Activated CD4-positive, alpha-beta memory T cell treated with anti-CD3 and anti-CD28 coated beads, Interleukin-2, amount 10 ng/mL, durations not matched to agents 7 days and 5 days (primary cell): ENCODE measurements at regions not wholly inside any gene's neighbourhood (a gene's known extent, or its start where the extent isn't known, plus 50 kb on each side); places are given as distances from the start of the nearest gene placed in this dataset.

Experiments
- CTCF ChIA-PET: fragments of 350-600 bp; sonication (Branson Sonifier 250); formaldehyde crosslinking; loops from one replicate; lab custom pipeline; 2021; ENCODE audit warnings: antibody characterized with exemption, inconsistent platforms; lab: Charles Lee
- POLR2A ChIA-PET: fragments of 350-600 bp; sonication (Branson Sonifier 250); formaldehyde crosslinking; loops from one replicate; lab custom pipeline; 2021; ENCODE audit warnings: antibody characterized with exemption; lab: Charles Lee
- DNase-seq: peaks from one replicate; pipeline ENCODE4 v3.0.0-alpha.2; 2020
- H3K27ac Mint-ChIP-seq: one replicate; pipeline ENCODE4 v1.8.0; 2021; ENCODE audit warnings: mild to moderate bottlenecking, mixed read lengths
- H3K27me3 Mint-ChIP-seq: one replicate; pipeline ENCODE4 v1.8.0; 2021; ENCODE audit warnings: mixed read lengths
- H3K36me3 Mint-ChIP-seq: one replicate; pipeline ENCODE4 v1.8.0; 2021; ENCODE audit warnings: low read depth, mixed read lengths
- H3K4me1 Mint-ChIP-seq: one replicate; pipeline ENCODE4 v1.8.0; 2021; ENCODE audit warnings: mixed read lengths
- H3K4me3 Mint-ChIP-seq: one replicate; pipeline ENCODE4 v1.8.0; 2021; ENCODE audit warnings: mild to moderate bottlenecking, mixed read lengths
- H3K9me3 Mint-ChIP-seq: one replicate; pipeline ENCODE4 v1.8.0; 2021; ENCODE audit warnings: mixed read lengths

DNA sequence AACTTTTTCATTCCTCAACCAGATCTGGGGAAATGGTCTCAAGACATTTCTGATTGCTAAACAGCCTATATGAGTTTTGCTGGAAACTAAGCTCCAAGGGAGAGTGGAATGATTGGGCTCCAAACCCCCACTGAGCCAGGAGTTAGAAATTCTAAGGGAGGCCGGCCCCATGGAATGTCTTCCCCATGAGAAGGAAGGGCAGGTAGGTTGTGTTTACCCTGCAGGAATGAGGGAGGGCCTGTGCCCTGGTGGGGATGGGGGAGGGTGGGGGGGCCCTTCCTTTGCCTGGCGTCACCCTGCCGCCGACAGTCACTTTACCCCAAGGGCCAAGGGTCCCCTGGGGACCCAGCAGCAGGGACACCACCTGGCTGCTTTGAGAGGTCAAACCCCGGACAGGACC is 298.9 kb downstream of the TFAP2C start:
- no peak for DNase-seq
- Mint-ChIP-seq H3K4me3 (no peak overlapping the region), H3K9me3 (no peaks in the 10 kb centered on the region), H3K4me1 (no peaks in the 10 kb centered on the region), H3K36me3 (peaks cover 3% of the 10 kb centered on the region), H3K27me3 (peaks cover 62% of the 10 kb centered on the region), H3K27ac (no peak overlapping the region)
- CTCF ChIA-PET, result no interaction called here
- POLR2A ChIA-PET, result no interaction called here

DNA sequence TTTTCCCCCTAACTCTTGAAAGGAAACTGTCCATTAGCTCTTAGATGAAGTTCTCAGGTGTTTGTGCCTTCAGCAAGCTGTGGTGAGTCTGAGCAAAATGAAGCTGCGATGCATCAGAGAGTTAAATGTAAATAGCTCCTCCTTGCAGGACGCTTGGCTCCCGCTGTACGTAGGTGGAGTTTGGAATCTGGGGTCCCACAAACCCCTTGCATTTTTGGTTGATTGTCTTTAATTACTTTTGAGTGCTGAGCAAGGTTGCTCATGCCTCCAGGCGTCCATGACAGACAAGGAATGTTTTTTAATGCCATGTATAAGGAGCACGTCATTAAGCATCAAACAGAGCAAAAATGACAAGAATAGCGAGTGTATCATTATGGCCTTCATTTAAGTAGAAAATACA is 300.5 kb downstream of the TFAP2C start:
- Mint-ChIP-seq H3K4me3 (no peak overlapping the region), H3K27ac (no peak overlapping the region), H3K36me3 (peaks cover 3% of the 10 kb centered on the region), H3K9me3 (no peaks in the 10 kb centered on the region), H3K4me1 (no peaks in the 10 kb centered on the region), H3K27me3 (peaks cover 50% of the 10 kb centered on the region)
- ChIA-PET CTCF (no interaction called here), POLR2A (no interaction called here)
- no peak for DNase-seq

DNA sequence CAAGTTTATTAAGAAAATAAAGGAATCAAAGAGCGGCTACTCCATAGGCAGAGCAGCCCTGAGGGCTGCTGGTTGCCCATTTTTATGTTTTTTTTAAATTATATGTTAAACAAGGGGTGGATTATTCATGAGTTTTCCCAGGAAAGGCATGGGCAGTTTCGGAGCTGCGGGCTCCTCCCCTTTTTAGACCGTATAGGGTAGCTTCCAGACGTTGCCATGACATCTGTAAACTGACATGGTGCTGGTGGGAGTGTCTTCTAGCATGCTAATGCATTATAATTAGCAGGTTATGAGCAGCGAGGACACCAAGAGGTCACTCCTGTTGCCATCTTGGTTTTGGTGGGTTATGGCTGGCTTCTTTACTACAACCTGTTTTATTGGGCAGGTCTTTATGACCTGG is 301.8 kb downstream of the TFAP2C start:
- no peak for DNase-seq
- peaks cover 39% of the 10 kb centered on the region for H3K27me3 Mint-ChIP-seq
- no peaks in the 10 kb centered on the region for H3K4me1 Mint-ChIP-seq
- H3K9me3 Mint-ChIP-seq, result no peaks in the 10 kb centered on the region
- ChIA-PET CTCF (no interaction called here), POLR2A (no interaction called here)
- H3K36me3 Mint-ChIP-seq, result peaks cover 3% of the 10 kb centered on the region
- H3K27ac Mint-ChIP-seq, result no peak overlapping the region
- no peak overlapping the region for H3K4me3 Mint-ChIP-seq

DNA sequence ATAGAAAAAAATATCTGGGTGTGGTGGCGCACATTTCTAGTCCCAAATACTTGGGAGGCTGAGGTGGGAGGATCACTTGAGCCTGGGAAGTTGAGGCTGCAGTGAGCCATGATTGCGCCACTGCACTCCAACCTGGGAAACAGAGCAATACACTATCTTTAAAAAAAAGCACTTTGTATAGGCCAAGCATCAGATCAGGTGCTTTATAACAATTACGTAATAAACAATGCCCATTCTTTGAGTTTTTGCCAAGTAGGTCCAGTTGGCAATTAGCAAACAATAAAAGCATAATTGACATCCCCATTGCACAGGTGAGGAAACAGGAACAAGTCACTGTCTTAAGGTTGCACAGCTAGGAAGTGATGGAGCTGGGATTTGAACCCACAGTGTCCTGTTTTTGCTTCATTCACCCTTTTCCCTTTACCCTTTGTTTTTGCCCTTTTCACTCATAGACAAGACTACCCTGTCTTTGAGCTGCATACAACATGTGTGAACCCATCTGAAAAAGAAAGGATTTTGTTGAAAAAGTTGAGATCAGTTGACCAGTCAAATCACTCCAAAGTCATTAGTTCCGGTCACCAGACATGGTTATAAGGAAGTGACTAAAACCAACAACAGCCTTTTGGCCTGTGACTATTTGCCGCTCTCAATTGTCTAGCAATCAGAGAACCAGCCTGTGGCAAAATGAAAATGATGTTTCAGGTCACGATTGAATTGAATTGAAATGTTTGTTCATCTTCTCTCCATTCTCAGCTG is 303.6 kb downstream of the TFAP2C start:
- CTCF ChIA-PET, result no interaction called here
- peaks cover 21% of the 10 kb centered on the region for H3K27me3 Mint-ChIP-seq
- H3K4me1 Mint-ChIP-seq, result no peaks in the 10 kb centered on the region
- DNase-seq, result no peak
- no peak overlapping the region for H3K4me3 Mint-ChIP-seq
- no peak overlapping the region for H3K27ac Mint-ChIP-seq
- no peaks in the 10 kb centered on the region for H3K9me3 Mint-ChIP-seq
- POLR2A ChIA-PET, result no interaction called here
- no peaks in the 10 kb centered on the region for H3K36me3 Mint-ChIP-seq

DNA sequence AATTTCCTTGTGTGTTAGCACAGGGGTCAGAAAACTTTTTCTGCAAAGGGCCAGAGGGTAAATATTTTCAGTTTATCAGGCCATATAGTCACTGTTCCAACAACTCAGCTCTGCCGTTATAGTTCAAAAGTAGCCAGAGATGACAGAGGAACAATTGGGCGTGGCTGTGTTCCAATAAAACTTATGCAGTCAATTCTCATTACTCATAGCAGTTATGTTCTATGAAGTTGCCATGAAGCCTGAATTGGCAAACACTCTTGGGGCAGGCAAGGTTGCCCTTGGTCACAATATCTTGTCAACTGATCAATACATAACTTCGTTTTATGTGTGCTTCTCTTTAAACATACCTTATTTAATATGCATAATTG is 304.2 kb downstream of the TFAP2C start:
- H3K4me3 Mint-ChIP-seq, result no peak overlapping the region
- ChIA-PET POLR2A (no interaction called here), CTCF (no interaction called here)

DNA sequence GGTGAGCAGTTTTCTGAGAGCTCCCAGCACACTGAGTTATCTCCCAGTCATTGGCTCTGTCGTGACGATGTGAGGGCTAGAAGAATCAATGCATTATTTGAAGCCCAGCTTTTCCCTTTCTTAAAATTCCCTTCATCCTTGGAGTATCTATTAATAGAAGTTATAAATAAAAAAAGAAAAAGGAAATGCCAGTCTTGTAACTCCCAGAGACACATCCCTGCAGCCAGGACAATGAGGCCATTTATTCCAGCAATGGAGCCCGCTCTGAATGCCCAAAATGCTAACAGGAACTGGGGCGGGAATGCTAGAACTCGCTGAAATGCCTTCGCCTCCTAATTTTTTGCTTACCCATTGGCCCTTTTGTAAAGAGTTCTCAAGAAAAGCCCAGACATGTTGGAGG is 305.8 kb downstream of the TFAP2C start:
- no peaks in the 10 kb centered on the region for H3K9me3 Mint-ChIP-seq
- ChIA-PET POLR2A (no interaction called here), CTCF (interaction anchor here (0.6 kb wide), 1 partner anchor 114 kb away, joined by 5 read pairs; no protein-coding TSS in a partner anchor)
- no peak overlapping the region for H3K4me3 Mint-ChIP-seq
- no peak overlapping the region for H3K27ac Mint-ChIP-seq
- H3K4me1 Mint-ChIP-seq, result no peaks in the 10 kb centered on the region
- H3K36me3 Mint-ChIP-seq, result no peaks in the 10 kb centered on the region
- H3K27me3 Mint-ChIP-seq, result peaks cover 2% of the 10 kb centered on the region
- DNase-seq, result no peak

More for the DNA sequence above, 304.2 kb downstream of the TFAP2C start:
- Mint-ChIP-seq H3K36me3 (no peaks in the 10 kb centered on the region), H3K9me3 (no peaks in the 10 kb centered on the region), H3K27ac (no peak overlapping the region), H3K4me1 (no peaks in the 10 kb centered on the region), H3K27me3 (peaks cover 16% of the 10 kb centered on the region)
- no peak for DNase-seq

DNA sequence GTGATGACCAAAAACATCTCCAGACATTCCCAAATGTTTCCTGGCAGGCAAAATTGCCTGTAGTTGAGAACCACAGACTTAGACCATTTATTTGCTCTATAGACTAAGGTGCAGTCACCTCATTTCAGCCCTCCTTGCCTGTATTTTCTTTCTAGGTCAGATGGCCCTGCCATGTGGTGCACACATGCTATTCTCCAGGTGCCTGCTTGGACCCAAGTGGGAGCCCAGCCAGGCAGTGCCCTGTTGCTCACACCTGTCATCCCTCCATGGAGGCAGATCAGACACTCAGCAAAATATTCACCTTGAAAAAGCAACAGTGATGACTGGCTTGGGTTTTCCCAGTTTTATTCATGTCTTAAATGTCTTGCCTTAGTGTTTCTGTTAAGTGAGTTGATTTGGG is 311.4 kb downstream of the TFAP2C start:
- DNase-seq, result no peak
- no peaks in the 10 kb centered on the region for H3K4me1 Mint-ChIP-seq
- no peak overlapping the region for H3K27ac Mint-ChIP-seq
- H3K27me3 Mint-ChIP-seq, result no peaks in the 10 kb centered on the region
- no peak overlapping the region for H3K4me3 Mint-ChIP-seq
- H3K36me3 Mint-ChIP-seq, result no peaks in the 10 kb centered on the region
- ChIA-PET POLR2A (no interaction called here), CTCF (no interaction called here)
- H3K9me3 Mint-ChIP-seq, result no peaks in the 10 kb centered on the region

DNA sequence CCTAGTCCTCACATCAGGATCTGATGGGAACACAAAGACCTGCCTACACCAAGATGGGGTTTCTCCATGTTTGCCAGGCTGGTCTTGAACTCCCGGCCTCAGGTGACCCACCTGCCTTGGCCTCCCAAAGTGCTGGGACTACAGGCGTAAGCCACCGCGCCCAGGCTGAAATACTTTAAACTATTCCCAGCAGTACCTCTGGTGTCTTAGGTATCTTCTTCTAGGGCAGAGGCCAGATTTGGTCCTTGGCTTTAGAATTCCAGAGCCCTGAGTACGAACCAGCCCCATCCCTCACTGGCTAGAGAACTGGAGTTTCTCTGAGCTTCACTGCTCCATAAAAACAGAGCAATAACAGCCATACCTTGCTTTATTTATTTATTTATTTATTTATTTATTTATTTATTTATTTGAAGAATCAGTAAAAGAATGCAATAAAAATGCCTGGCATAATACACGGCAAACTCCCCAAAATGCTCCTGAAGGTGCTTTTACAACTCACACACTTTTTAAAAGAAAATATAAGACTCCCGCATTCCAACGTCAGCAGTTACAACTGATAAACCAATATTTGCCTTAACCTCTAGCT is 312.1 kb downstream of the TFAP2C start:
- Mint-ChIP-seq H3K9me3 (no peaks in the 10 kb centered on the region), H3K27me3 (no peaks in the 10 kb centered on the region), H3K4me1 (no peaks in the 10 kb centered on the region), H3K36me3 (no peaks in the 10 kb centered on the region), H3K4me3 (no peak overlapping the region), H3K27ac (no peak overlapping the region)
- CTCF ChIA-PET, result no interaction called here
- no peak for DNase-seq
- POLR2A ChIA-PET, result no interaction called here

DNA sequence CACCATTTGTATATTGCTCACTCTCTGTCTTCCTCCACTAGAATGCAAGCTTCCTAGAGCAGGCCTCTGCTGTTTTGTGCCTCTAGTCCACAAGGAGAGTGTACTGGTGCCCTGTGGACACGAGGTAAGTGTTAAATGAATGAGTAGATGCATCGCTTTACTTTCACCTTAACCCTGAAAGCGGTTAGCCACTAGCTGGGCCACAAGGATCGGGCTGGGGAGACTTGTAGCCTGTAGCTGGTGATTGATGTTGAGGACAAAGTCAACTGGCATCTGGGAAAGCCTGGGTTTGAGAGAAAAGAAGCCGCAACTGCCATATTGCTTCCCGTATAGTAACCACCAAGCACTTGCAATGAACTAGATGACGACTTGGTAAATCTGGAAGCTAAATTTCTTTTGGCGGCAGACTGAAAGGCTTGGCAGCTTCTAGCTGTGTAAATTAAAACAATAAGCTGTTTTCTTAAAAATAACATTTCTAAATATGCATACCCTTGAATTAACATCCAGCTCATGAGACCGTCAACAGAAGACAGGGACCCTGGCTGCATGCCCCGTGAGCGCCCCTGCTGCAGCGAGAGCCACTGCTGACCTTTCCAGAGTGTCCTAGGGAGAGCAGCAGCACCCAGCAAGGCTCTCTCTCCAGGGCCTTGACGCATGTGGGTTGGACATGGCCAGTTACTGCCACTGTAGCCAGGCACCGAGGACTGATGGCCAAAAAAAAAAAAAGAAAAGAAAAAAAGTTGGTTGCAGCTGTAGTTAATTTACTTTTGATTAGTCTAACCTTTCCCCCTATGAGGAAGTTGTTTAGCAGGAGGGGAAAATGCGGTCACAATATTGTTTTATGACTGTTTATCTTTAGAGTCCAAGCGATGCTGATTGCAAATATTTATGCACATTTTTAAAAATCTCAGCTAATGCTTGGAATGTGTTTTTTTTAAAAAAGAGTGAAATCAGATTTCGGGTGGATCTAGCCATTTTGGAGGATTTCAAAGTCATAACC is 315.1 kb downstream of the TFAP2C start:
- Mint-ChIP-seq H3K4me3 (no peak overlapping the region), H3K27ac (no peak overlapping the region), H3K27me3 (no peaks in the 10 kb centered on the region), H3K36me3 (no peaks in the 10 kb centered on the region), H3K4me1 (no peaks in the 10 kb centered on the region), H3K9me3 (no peaks in the 10 kb centered on the region)
- DNase-seq, result no peak
- CTCF ChIA-PET, result interaction anchor here (0.7 kb wide), 1 partner anchor 85 kb away, joined by 3 read pairs; no protein-coding TSS in a partner anchor
- POLR2A ChIA-PET, result no interaction called here

DNA sequence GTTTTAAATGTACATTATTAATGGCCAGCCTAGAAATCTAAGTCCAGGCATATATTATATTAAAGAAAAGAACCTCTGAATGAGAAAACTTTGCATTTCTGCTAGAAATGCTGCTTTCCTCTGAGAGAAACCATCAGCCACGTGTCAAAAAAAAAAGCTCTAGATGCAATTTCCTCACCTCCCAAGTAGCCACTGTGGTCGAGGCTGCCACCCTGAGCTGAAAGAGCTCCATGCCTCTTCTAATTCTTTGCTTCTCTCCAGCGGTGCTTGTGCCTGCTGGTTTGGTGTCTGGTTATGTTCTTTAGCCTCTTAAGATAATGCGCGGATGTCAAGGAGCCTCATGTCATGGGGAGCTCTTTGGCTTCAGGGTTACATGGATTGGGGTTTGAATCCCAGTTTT is 316.0 kb downstream of the TFAP2C start:
- Mint-ChIP-seq H3K4me3 (no peak overlapping the region), H3K27me3 (no peaks in the 10 kb centered on the region), H3K4me1 (no peaks in the 10 kb centered on the region), H3K27ac (no peak overlapping the region), H3K9me3 (no peaks in the 10 kb centered on the region), H3K36me3 (no peaks in the 10 kb centered on the region)
- POLR2A ChIA-PET, result no interaction called here
- no peak for DNase-seq
- CTCF ChIA-PET, result interaction anchor here (0.7 kb wide), 1 partner anchor 86 kb away, joined by 3 read pairs; no protein-coding TSS in a partner anchor

DNA sequence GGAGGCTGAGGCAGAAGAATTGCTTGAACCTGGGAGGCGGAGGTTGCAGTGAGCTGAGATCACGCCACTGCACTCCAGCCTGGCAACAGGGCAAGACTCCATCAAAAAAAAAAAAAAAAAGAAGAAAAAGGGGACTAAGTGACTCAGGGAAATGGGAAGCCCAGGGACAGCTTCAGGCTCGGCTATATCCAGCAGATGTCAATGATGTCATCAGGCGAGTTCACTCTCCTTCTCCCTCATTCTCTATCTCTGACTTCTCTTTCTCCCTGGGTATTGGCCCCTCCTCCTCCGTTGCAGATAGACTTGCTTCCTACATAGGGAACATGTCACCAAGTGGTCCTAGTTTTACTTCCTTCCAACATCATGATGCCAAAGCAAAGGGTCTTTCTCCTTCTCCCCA is 316.8 kb downstream of the TFAP2C start:
- Mint-ChIP-seq H3K36me3 (no peaks in the 10 kb centered on the region), H3K4me1 (no peaks in the 10 kb centered on the region), H3K27ac (no peak overlapping the region), H3K4me3 (no peak overlapping the region), H3K9me3 (no peaks in the 10 kb centered on the region), H3K27me3 (no peaks in the 10 kb centered on the region)
- CTCF ChIA-PET, result no interaction called here
- no peak for DNase-seq
- POLR2A ChIA-PET, result no interaction called here

DNA sequence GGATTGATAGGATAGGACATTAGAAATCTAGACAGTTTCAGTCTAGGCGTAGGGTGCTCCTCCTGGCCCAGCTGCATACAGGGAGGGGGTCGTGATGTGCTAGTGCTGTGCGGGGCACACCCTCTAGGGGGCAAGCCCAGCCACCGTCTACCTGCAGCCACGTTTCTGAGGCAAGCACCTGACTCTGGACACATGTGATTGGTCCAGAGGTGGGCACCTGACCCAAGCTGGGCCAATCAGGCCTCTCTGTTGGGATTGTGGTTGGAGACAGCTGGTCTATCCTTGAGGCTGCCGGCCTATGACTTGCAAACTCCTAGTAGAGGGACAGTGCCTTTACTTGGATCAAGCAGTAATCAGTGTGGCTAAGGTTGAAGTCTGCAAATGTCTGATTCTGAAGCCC is 317.1 kb downstream of the BMP7 start:
- no peak for DNase-seq
- Mint-ChIP-seq H3K36me3 (no peaks in the 10 kb centered on the region), H3K4me3 (no peak overlapping the region), H3K27ac (no peak overlapping the region), H3K4me1 (no peaks in the 10 kb centered on the region), H3K27me3 (no peaks in the 10 kb centered on the region), H3K9me3 (no peaks in the 10 kb centered on the region)
- POLR2A ChIA-PET, result no interaction called here
- CTCF ChIA-PET, result no interaction called here
